HFF-Myc (cell line): ENCODE measurements at regions not wholly inside any gene's neighbourhood (a gene's known extent, or its start where the extent isn't known, plus 50 kb on each side); places are given as distances from the start of the nearest gene placed in this dataset.

Experiments
- DNase-seq: peaks from one replicate; pipeline ENCODE4 v3.0.0-alpha.2; 2011; ENCODE audit warnings: low read depth; ENCODE audit errors: extremely low read depth
- H3K4me3 ChIP-seq: replicated peaks from 2 replicates; pipeline ENCODE4 v1.5.1; 2011; ENCODE audit warnings: low read depth, mild to moderate bottlenecking, control low read depth, low read length
- CTCF ChIP-seq: IDR thresholded peaks from 2 replicates; pipeline ENCODE4 v1.5.1; 2012; ENCODE audit warnings: mild to moderate bottlenecking, low read depth, low read length, control low read depth; ENCODE audit errors: missing control alignments

- DNase-seq = peak; percentile 15
- peak overlapping the region; percentile 57 for H3K4me3 ChIP-seq
- no peak for TF ChIP-seq CTCF
Measured at GRCh38 chr11:129279326-129280026, 87.4 kb upstream of the ARHGAP32 start.

GRCh38 chr11:129278586-129279319, 86.6 kb upstream of the ARHGAP32 start:
- no peak for TF ChIP-seq CTCF
- DNase-seq = no peak
- H3K4me3 ChIP-seq = peak overlapping the region; percentile 60

- H3K4me3 ChIP-seq = no peak overlapping the region
- no peak for DNase-seq
- TF ChIP-seq CTCF = no peak
Measured at GRCh38 chr11:129277198-129277843, 85.2 kb upstream of the ARHGAP32 start.

GRCh38 chr11:129275828-129276227, 83.7 kb upstream of the ARHGAP32 start:
- no peak overlapping the region for H3K4me3 ChIP-seq
- no peak for DNase-seq
- TF ChIP-seq CTCF = no peak

GRCh38 chr11:129273944-129274711, 82.0 kb upstream of the ARHGAP32 start:
- no peak for DNase-seq
- no peak overlapping the region for H3K4me3 ChIP-seq
- no peak for TF ChIP-seq CTCF

GRCh38 chr11:129273322-129273721, 81.2 kb upstream of the ARHGAP32 start:
- DNase-seq = no peak

More at GRCh38 chr11:129273322-129273721, 81.2 kb upstream of the ARHGAP32 start:
- no peak for TF ChIP-seq CTCF
- H3K4me3 ChIP-seq = no peak overlapping the region
